ENCODE measurements at regions not wholly inside any gene's neighbourhood (a gene's known extent, or its start where the extent isn't known, plus 50 kb on each side); places are given as distances from the start of the nearest gene placed in this dataset.

DNA sequence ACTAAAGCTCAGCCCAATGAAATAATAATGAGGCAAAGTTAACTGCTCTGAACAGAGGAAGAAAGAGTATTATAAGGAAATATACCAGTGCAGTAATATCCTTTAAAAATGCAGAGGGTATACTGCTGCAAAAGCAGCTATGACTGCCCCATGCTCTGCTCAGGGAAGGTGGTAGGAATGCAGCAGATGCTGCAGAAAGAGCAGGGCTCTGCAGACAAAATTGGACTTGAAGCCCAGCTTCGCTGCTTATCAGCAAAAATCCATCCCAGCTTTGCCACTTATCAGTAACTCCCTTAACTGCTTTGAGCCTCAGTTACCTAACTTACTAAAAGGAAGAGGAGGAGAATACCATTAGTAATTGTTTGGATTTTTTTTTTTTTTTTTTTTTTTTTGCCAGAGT lies 533.8 kb upstream of the CDH5 start:
- Histone ChIP-seq H3K4ac (replicated peaks; ENCODE audit: insufficient read length, low read depth, low read length) (no peak overlapping the region), H3K18ac (ENCODE audit: extremely low read depth, low read length) (no peak overlapping the region), H3K14ac (ENCODE audit: insufficient read length) (no peak overlapping the region), H3K9ac (replicated peaks in 1 of 4; ENCODE audit: extremely low read depth in 1 of 4, low read depth in 3 of 4, low read length in 3 of 4) (no peak overlapping the region), H3K79me2 (ENCODE audit: control insufficient read depth in 1 of 2, insufficient read depth in 2 of 2, low read length in 2 of 2) (no peaks in the 10 kb centered on the region), H2BK5ac (ENCODE audit: low read depth, low read length) (no peak overlapping the region), H3K36me3 (ENCODE audit: control insufficient read depth in 2 of 4, insufficient read depth in 4 of 4, low read length in 3 of 4) (no peaks in the 10 kb centered on the region), H3K23ac (ENCODE audit: insufficient read length) (no peak overlapping the region), H3K56ac (replicated peaks; ENCODE audit: insufficient read length, low read depth, low read length) (no peak overlapping the region), H2BK120ac (replicated peaks; ENCODE audit: low read depth, low read length) (no peak overlapping the region), H4K8ac (ENCODE audit: extremely low read depth, insufficient read depth, low read length) (no peak overlapping the region), H3K23me2 (ENCODE audit: low read depth, low read length) (no peaks in the 10 kb centered on the region), H2AK5ac (ENCODE audit: low read depth, low read length) (no peak overlapping the region), H2BK20ac (ENCODE audit: low read length) (no peak overlapping the region), H2BK15ac (ENCODE audit: low read length) (no peak overlapping the region), H3K4me2 (ENCODE audit: insufficient read depth in 1 of 2, low read depth in 2 of 2, low read length in 2 of 2) (no peak overlapping the region), H4K91ac (replicated peaks; ENCODE audit: insufficient read length, low read length) (no peak overlapping the region), H2BK12ac (ENCODE audit: low read depth, low read length) (no peak overlapping the region), H3K27ac (ENCODE audit: low read depth, low read length) (no peak overlapping the region), H3K4me3 (ENCODE audit: extremely low read depth in 1 of 4, insufficient read depth in 2 of 4, low read depth in 3 of 4, low read length in 4 of 4) (no peak overlapping the region), H3K4me1 (replicated peaks in 1 of 4; ENCODE audit: control insufficient read depth in 3 of 4, insufficient read depth in 4 of 4, low read length in 3 of 4) (peaks cover 0 to 2% (median 0%) of the 10 kb centered on the region in 4 experiments; a peak in 1 of 7 replicates), H3K79me1 (ENCODE audit: low read depth, low read length) (no peaks in the 10 kb centered on the region), H3K27me3 (replicated peaks in 1 of 4; ENCODE audit: control insufficient read depth in 3 of 4, extremely low read depth in 1 of 4, insufficient read depth in 3 of 4, low read length in 3 of 4) (no peaks in the 10 kb centered on the region), H2AFZ (ENCODE audit: low read length) (no peak overlapping the region), H3K9me3 (ENCODE audit: insufficient read depth in 2 of 2, low read depth in 1 of 2, low read length in 1 of 2) (no peaks in the 10 kb centered on the region), H4K5ac (ENCODE audit: insufficient read length, low read depth, low read length) (no peak overlapping the region), H4K20me1 (replicated peaks in 1 of 2; ENCODE audit: control insufficient read depth in 1 of 2, insufficient read depth in 2 of 2, low read length in 2 of 2) (no peaks in the 10 kb centered on the region)
- CTCF ChIA-PET (ENCODE audit: partially characterized antibody) = interaction anchor here (0.6 to 1.7 kb wide), 2 partner anchors 13 to 213 kb away, joined by 3 to 4 read pairs; no protein-coding TSS in a partner anchor
- DNase-seq (ENCODE audit: low read depth in 1 of 2, low spot score in 2 of 2) = no peak
- WGBS, 2 experiments (ENCODE audit: extremely low coverage in 1 of 2, insufficient coverage in 1 of 2, insufficient read length in 1 of 2, insufficient replicate concordance in 2 of 2, low coverage in 1 of 2, low lambda C conversion rate in 2 of 2, missing lambda C conversion rate in 1 of 2) = 95% methylated on average over 1 of the region's 1 CpG; no CpG with 5 or more reads in 1 of the 2 experiments
- no peak for FAIRE-seq
- POLR2A ChIA-PET (ENCODE audit: partially characterized antibody) = no interaction called here
- TF ChIP-seq, protein P1, sequence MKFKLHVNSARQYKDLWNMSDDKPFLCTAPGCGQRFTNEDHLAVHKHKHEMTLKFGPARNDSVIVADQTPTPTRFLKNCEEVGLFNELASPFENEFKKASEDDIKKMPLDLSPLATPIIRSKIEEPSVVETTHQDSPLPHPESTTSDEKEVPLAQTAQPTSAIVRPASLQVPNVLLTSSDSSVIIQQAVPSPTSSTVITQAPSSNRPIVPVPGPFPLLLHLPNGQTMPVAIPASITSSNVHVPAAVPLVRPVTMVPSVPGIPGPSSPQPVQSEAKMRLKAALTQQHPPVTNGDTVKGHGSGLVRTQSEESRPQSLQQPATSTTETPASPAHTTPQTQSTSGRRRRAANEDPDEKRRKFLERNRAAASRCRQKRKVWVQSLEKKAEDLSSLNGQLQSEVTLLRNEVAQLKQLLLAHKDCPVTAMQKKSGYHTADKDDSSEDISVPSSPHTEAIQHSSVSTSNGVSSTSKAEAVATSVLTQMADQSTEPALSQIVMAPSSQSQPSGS (IDR thresholded peaks at IDR 0.05; ENCODE audit: low read length) = no peak
- TF ChIP-seq CHD2 (IDR thresholded peaks at IDR 0.05; ENCODE audit: low read length) (no peak), SAP30 (IDR thresholded peaks at IDR 0.05; ENCODE audit: insufficient read depth, insufficient replicate concordance, low read length) (no peak), SP4 (IDR thresholded peaks at IDR 0.05; ENCODE audit: low read length) (no peak), SRF (IDR thresholded peaks at IDR 0.05; ENCODE audit: low read depth, low read length) (no peak), BACH1 (IDR thresholded peaks at IDR 0.05; ENCODE audit: low read length) (no peak), ZNF274 (IDR thresholded peaks at IDR 0.05; ENCODE audit: borderline replicate concordance, extremely low read depth, low read length) (no peak), SIN3A (conservative IDR thresholded peaks at IDR 0.05 in 1 of 2, IDR thresholded peaks at IDR 0.05 in 1 of 2; ENCODE audit: low read depth in 1 of 2, low read length in 2 of 2) (no peak), FOSL1 (IDR thresholded peaks at IDR 0.05; ENCODE audit: insufficient read depth, low read depth, low read length) (no peak), TAF1 (IDR thresholded peaks at IDR 0.05; ENCODE audit: low read depth, low read length) (no peak), BCL11A (IDR thresholded peaks at IDR 0.05; ENCODE audit: low read depth in 2 of 2, low read length in 2 of 2) (no peak), RFX5 (IDR thresholded peaks at IDR 0.05; ENCODE audit: borderline replicate concordance, low read depth, low read length) (no peak), EZH2 (IDR thresholded peaks at IDR 0.05; ENCODE audit: low read depth, low read length, severe bottlenecking) (no peak), CREB1 (IDR thresholded peaks at IDR 0.05) (no peak)

Data from H1 (cell line).